Subcutaneous abdominal adipose tissue (tissue), 5 donors: ENCODE measurements at regions not wholly inside any gene's neighbourhood (a gene's known extent, or its start where the extent isn't known, plus 50 kb on each side); places are given as distances from the start of the nearest gene placed in this dataset.
A peak's percentile ranks its signal among the peaks of the same experiment; 100 is the strongest.

ENCODE experiments used
- H3K27ac ChIP-seq: one replicate; pipeline ENCODE4 v1.7.0; 2013; ENCODE audit warnings: low read depth, mild to moderate bottlenecking, inconsistent platforms, low read length, moderate library complexity
- H3K27me3 ChIP-seq, 5 donors: one replicate each; pipeline ENCODE4 v1.7.0; 2013; ENCODE audit warnings: low read length in 5 of 5, inconsistent platforms in 1 of 5; ENCODE audit not compliant: control insufficient read depth in 5 of 5, insufficient read depth in 4 of 5
- H3K36me3 ChIP-seq, 5 donors: one replicate each; pipeline ENCODE4 v1.7.0; 2013; ENCODE audit warnings: low read length in 5 of 5; ENCODE audit not compliant: control insufficient read depth in 5 of 5, insufficient read depth in 5 of 5
- H3K4me1 ChIP-seq, 5 donors: one replicate each; pipeline ENCODE4 v1.7.0; 2013; ENCODE audit warnings: low read length in 5 of 5, mild to moderate bottlenecking in 3 of 5, moderate library complexity in 1 of 5; ENCODE audit not compliant: control insufficient read depth in 5 of 5, insufficient read depth in 5 of 5
- H3K4me3 ChIP-seq, 5 donors: one replicate each; pipeline ENCODE4 v1.7.0; 2013; ENCODE audit warnings: low read length in 5 of 5, low read depth in 1 of 5
- H3K9ac ChIP-seq, 5 donors: one replicate each; pipeline ENCODE4 v1.7.0; 2013; ENCODE audit warnings: low read length in 5 of 5, mild to moderate bottlenecking in 4 of 5, moderate library complexity in 3 of 5
- H3K9me3 ChIP-seq, 5 donors: one replicate each; pipeline ENCODE4 v1.7.0; 2013; ENCODE audit warnings: low read length in 5 of 5; ENCODE audit not compliant: control insufficient read depth in 5 of 5
- donor health status: healthy.
- donor health status: healthy.
- donor health status: healthy.
- donor health status: healthy.
- donor health status: healthy.

DNA sequence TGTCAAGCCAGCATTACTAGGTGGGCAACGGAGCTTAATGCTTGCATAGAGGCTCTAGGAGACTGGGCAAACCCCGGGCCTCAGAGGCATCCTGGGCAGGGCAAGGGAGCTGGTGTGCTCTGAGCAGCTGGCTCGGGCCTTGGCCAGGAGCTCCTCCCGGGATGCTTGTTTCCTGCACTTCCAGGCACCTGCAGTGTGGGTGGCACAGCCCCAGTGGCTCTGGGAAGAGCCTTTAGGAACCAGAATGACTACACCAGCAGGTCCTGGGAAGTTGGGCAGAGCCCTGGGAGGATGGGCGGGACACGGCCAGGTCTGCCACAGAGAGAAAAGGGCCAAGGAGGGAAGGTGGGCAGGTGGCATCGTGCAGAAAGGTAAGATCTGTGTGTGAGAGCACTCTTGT, 80.4 kb upstream of the CD93 start:
- H3K4me3 ChIP-seq = no peak overlapping the region

GRCh38 chr20:23165964-23166363, 79.8 kb upstream of the CD93 start:
- H3K27me3 ChIP-seq = no peaks in the 10 kb centered on the region
- H3K9me3 ChIP-seq = peaks cover 0 to 3% (median 0%) of the 10 kb centered on the region in 5 donors
- H3K9ac ChIP-seq = no peak overlapping the region
- H3K27ac ChIP-seq = no peak overlapping the region
- H3K4me3 ChIP-seq = no peak overlapping the region
- H3K4me1 ChIP-seq = peaks cover 0 to 31% (median 28%) of the 10 kb centered on the region in 5 donors
- no peaks in the 10 kb centered on the region for H3K36me3 ChIP-seq

More for the DNA sequence above, 80.4 kb upstream of the CD93 start:
- no peak overlapping the region for H3K9ac ChIP-seq
- peaks cover 0 to 3% (median 0%) of the 10 kb centered on the region in 5 donors for H3K9me3 ChIP-seq
- no peaks in the 10 kb centered on the region for H3K27me3 ChIP-seq
- peaks cover 0 to 25% (median 22%) of the 10 kb centered on the region in 5 donors for H3K4me1 ChIP-seq
- H3K36me3 ChIP-seq = no peaks in the 10 kb centered on the region
- H3K27ac ChIP-seq = no peak overlapping the region

DNA sequence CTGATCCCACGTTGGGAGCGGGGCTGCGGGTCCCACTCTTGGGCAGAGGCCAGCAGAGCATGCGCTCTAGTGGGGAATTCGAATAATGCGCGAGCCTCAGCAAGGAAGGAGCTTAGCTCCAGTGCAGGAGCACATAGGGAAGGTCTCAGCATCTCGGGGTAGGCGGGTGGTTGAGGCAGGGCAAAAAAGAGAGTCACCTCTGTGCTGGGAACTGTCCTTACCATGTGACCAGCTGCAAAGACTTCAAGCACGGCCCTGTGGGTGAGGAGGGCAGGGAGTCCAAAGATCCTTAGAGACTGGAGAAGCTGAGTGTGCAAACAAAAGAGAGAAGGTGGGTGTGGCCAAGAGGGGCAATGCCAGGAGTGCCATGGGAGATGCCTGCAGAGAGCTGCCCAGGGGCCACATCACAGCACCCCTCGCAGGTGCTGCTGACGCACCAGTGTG, 79.2 kb upstream of the CD93 start:
- no peak overlapping the region for H3K4me3 ChIP-seq
- peaks cover 0 to 37% (median 34%) of the 10 kb centered on the region in 5 donors for H3K4me1 ChIP-seq
- H3K27ac ChIP-seq = no peak overlapping the region
- no peak overlapping the region for H3K9ac ChIP-seq
- H3K27me3 ChIP-seq = no peaks in the 10 kb centered on the region
- peaks cover 0 to 3% (median 0%) of the 10 kb centered on the region in 5 donors for H3K9me3 ChIP-seq
- H3K36me3 ChIP-seq = no peaks in the 10 kb centered on the region

DNA sequence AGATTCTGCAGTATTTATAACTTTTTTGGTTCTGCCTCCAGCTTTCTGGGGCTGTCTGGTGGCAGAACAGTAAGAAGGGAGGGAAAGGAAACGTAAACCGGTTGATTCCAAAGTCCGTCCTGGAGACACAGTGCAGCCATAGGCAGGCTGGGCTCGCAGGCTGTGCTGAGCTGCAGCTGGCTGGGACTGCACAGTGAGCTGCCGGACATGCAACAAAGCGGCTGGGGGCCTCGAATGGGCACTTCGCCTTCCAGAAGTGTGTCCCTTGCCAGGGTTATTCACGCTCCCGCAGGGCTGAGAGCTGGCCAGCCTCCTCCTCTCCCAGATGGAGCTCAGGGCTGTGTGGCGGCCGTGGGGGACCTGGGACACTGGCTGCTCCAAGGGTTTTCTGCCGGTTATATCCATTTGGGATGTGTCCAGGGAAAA, 78.1 kb upstream of the CD93 start:
- peaks cover 0 to 3% (median 0%) of the 10 kb centered on the region in 5 donors for H3K9me3 ChIP-seq

GRCh38 chr20:23163562-23163961, 77.4 kb upstream of the CD93 start:
- Histone ChIP-seq H3K36me3 (no peaks in the 10 kb centered on the region), H3K27me3 (no peaks in the 10 kb centered on the region), H3K4me3 (no peak overlapping the region), H3K4me1 (peaks cover 0 to 52% (median 49%) of the 10 kb centered on the region in 5 donors), H3K27ac (no peak overlapping the region), H3K9ac (no peak overlapping the region), H3K9me3 (peaks cover 0 to 3% (median 0%) of the 10 kb centered on the region in 5 donors)

More for the DNA sequence above, 78.1 kb upstream of the CD93 start:
- Histone ChIP-seq H3K27ac (no peak overlapping the region), H3K36me3 (no peaks in the 10 kb centered on the region), H3K9ac (no peak overlapping the region), H3K27me3 (no peaks in the 10 kb centered on the region), H3K4me1 (peaks cover 0 to 46% (median 44%) of the 10 kb centered on the region in 5 donors), H3K4me3 (no peak overlapping the region)

DNA sequence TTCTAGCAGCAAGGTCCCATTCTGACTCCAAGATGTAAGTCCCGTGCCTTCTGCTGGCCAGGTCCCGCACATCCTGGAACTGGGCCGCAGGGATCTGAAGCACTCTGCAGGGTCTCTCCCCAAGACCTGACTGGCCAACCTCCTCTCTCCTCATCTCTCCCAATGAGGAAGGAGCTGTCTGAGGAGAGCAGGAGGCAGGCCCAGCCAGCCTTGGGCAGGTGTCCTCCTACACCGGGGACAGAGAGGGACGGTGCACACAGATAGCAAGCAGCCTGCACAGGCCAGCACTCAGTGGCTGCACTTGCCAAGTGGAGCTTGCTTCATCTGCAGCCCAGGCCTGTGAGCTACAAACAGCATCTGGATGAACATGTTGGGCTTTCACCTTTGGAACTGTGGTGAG, 76.8 kb upstream of the CD93 start:
- Histone ChIP-seq H3K27ac (no peak overlapping the region), H3K36me3 (no peaks in the 10 kb centered on the region), H3K27me3 (no peaks in the 10 kb centered on the region), H3K9ac (no peak overlapping the region), H3K9me3 (peaks cover 0 to 3% (median 0%) of the 10 kb centered on the region in 5 donors), H3K4me3 (no peak overlapping the region), H3K4me1 (peaks cover 0 to 56% (median 54%) of the 10 kb centered on the region in 5 donors)

GRCh38 chr20:23161968-23162696, 76.0 kb upstream of the CD93 start:
- H3K9ac ChIP-seq = no peak overlapping the region
- no peaks in the 10 kb centered on the region for H3K36me3 ChIP-seq
- peak overlapping the region; percentile 71 for H3K27ac ChIP-seq
- H3K9me3 ChIP-seq = peaks cover 0 to 3% (median 0%) of the 10 kb centered on the region in 5 donors
- no peak overlapping the region for H3K4me3 ChIP-seq
- H3K27me3 ChIP-seq = no peaks in the 10 kb centered on the region
- peaks cover 0 to 56% (median 54%) of the 10 kb centered on the region in 5 donors for H3K4me1 ChIP-seq

DNA sequence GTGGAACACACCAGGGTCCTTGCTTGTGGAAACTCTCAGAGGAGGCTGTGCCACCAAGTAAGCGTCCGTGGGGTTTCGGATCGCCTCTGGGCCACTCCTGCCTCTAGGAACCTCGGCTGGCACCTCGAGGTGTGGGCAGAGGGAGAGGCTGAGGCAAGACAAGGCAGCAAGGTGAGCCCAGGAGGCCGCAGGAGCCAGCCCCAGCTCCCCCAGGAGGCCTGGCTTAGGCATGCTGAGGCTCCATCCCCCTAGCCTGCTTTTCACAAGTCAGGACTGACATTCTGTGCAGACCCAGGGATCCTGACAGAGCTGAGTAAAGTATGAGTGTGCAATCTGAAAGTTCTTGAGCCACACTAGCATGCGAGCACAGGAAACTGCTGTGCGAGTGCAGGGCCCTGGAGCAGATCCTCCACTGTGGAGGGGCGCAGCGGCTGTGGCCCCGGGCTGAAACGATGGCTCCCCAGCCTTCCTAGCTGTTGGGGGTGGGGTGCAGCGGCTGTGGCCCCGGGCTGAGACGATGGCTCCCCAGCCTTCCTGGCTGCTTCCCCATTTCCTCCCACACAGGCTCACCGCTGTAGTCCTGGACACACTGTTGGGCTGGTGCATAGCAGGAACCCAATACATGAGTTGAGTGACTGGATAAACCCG, 75.2 kb upstream of the CD93 start:
- Histone ChIP-seq H3K9me3 (peaks cover 0 to 3% (median 0%) of the 10 kb centered on the region in 5 donors), H3K4me3 (peak overlapping the region in 1 of 5 donors; percentile 14), H3K36me3 (no peaks in the 10 kb centered on the region), H3K4me1 (peaks cover 0 to 64% (median 61%) of the 10 kb centered on the region in 5 donors), H3K9ac (peak overlapping the region in 1 of 5 donors; percentile 22), H3K27me3 (no peaks in the 10 kb centered on the region), H3K27ac (peak overlapping the region; percentile 71)

- no peak overlapping the region for H3K4me3 ChIP-seq
- no peaks in the 10 kb centered on the region for H3K36me3 ChIP-seq
- H3K27me3 ChIP-seq = no peaks in the 10 kb centered on the region
- H3K9ac ChIP-seq = peak overlapping the region in 2 of 5 donors; percentile 22 to 46
- H3K27ac ChIP-seq = peak overlapping the region; percentile 71
- H3K9me3 ChIP-seq = peaks cover 0 to 3% (median 0%) of the 10 kb centered on the region in 5 donors
- H3K4me1 ChIP-seq = peaks cover 0 to 68% (median 61%) of the 10 kb centered on the region in 5 donors
Observed at GRCh38 chr20:23160536-23161243, 74.6 kb upstream of the CD93 start.
